Lung (tissue), 11 donors: ENCODE measurements at regions not wholly inside any gene's neighbourhood (a gene's known extent, or its start where the extent isn't known, plus 50 kb on each side); places are given as distances from the start of the nearest gene placed in this dataset.
"Not testable (repeated sequence)": the region's sequence is repeated elsewhere in the genome, so short reads cannot be mapped to it uniquely, and the experiment has no call there.

Experiments used
- ATAC-seq: fragments of 200-7000 bp; cut with Tn5 transposase; one replicate; pipeline ENCODE4 v1.9.1; 2020; ENCODE audit warnings: moderate number of reproducible peaks; ENCODE audit not compliant: insufficient read depth, low FRiP score
- DNase-seq, 3 donors: peaks; one replicate each; pipeline ENCODE4 v3.0.0-alpha.2; 2013 to 2017
- H3K27ac ChIP-seq, 2 donors: one replicate each; pipeline ENCODE4 v1.5.1; 2013; ENCODE audit warnings: mild to moderate bottlenecking in 2 of 2, moderate library complexity in 2 of 2, control low read depth in 1 of 2, inconsistent platforms in 1 of 2, low read depth in 1 of 2, low read length in 1 of 2
- H3K27me3 ChIP-seq, 3 donors: one replicate each; pipeline ENCODE4 v1.5.1; 2013; ENCODE audit warnings: low read length in 2 of 3; ENCODE audit not compliant: control insufficient read depth in 3 of 3, insufficient read depth in 3 of 3
- H3K36me3 ChIP-seq, 4 donors: one replicate each; pipeline ENCODE4 v1.5.1; 2013; ENCODE audit warnings: low read length in 4 of 4, mild to moderate bottlenecking in 1 of 4, moderate library complexity in 1 of 4; ENCODE audit not compliant: control insufficient read depth in 4 of 4, insufficient read depth in 4 of 4
- H3K4me1 ChIP-seq, 5 donors: one replicate each; pipeline ENCODE4 v1.5.1; 2013; ENCODE audit warnings: low read length in 5 of 5, mild to moderate bottlenecking in 2 of 5, moderate library complexity in 1 of 5; ENCODE audit not compliant: control insufficient read depth in 5 of 5, insufficient read depth in 5 of 5
- H3K4me3 ChIP-seq: one replicate; pipeline ENCODE4 v1.5.1; 2013; ENCODE audit warnings: mild to moderate bottlenecking, control low read depth, moderate library complexity
- H3K9ac ChIP-seq, 2 donors: one replicate each; pipeline ENCODE4 v1.5.1; 2013; ENCODE audit warnings: low read length in 2 of 2, control low read depth in 1 of 2; ENCODE audit not compliant: insufficient read depth in 1 of 2
- H3K9me3 ChIP-seq, 4 donors: one replicate each; pipeline ENCODE4 v1.5.1; 2013; ENCODE audit warnings: low read length in 3 of 4, mild to moderate bottlenecking in 1 of 4, moderate library complexity in 1 of 4; ENCODE audit not compliant: control insufficient read depth in 4 of 4, insufficient read depth in 3 of 4
- CTCF ChIP-seq: IDR thresholded peaks from 2 replicates; pipeline ENCODE4 v1.5.1; 2012; ENCODE audit warnings: mild to moderate bottlenecking; ENCODE audit errors: control extremely low read depth, extremely low read depth
- WGBS, 2 donors: extraction: QIAGEN DNeasy Blood & Tissue Kit; methylation state at CpG; one replicate each; pipeline ENCODE4 v1.1.7; 2013; 5-methylcytosine and 5-hydroxymethylcytosine counted together
- donor health status: control.
- donor health status: control.
- donor health status: Bipolar disorder and iron deficiency.
- donor health status: healthy.
- donor health status: DM: yes; HTN: yes; CAD: no.

- Histone ChIP-seq H3K4me3 (no peak overlapping the region), H3K9ac (no peak overlapping the region), H3K27ac (no peak overlapping the region), H3K36me3 (no peaks in the 10 kb centered on the region), H3K4me1 (no peaks in the 10 kb centered on the region), H3K27me3 (no peaks in the 10 kb centered on the region), H3K9me3 (peaks cover 0 to 2% (median 0%) of the 10 kb centered on the region in 4 donors)
- ATAC-seq (peak; percentile 37), DNase-seq (no peak)
- WGBS, 2 donors = 56 to 69% methylated on average over 2 of the region's 2 CpGs
- no peak for TF ChIP-seq CTCF
These were observed 203.1 kb upstream of the ARRDC3 start for GRCh38 chr5:91586232-91586631.

- Histone ChIP-seq H3K36me3 (no peaks in the 10 kb centered on the region), H3K4me1 (no peaks in the 10 kb centered on the region), H3K27ac (no peak overlapping the region), H3K4me3 (no peak overlapping the region), H3K9me3 (no peaks in the 10 kb centered on the region), H3K9ac (no peak overlapping the region), H3K27me3 (no peaks in the 10 kb centered on the region)
- ATAC-seq = no peak
- no peak for DNase-seq
- TF ChIP-seq CTCF = no peak
- WGBS, 2 donors = 86 to 92% methylated on average over 2 of the region's 2 CpGs
These were observed 201.2 kb upstream of the ARRDC3 start for GRCh38 chr5:91584352-91584751.

GRCh38 chr5:91566012-91566411 is 182.9 kb upstream of the ARRDC3 start:
- H3K9ac ChIP-seq, H3K27ac ChIP-seq, ATAC-seq, H3K4me3 ChIP-seq, H3K27me3 ChIP-seq, DNase-seq, H3K36me3 ChIP-seq, H3K4me1 ChIP-seq: not testable (repeated sequence)
- WGBS, 2 donors = 91 to 96% methylated on average over 2 of the region's 2 CpGs
- peaks cover 0 to 12% (median 4%) of the 10 kb centered on the region in 4 donors for H3K9me3 ChIP-seq

- no peak for TF ChIP-seq CTCF
- Histone ChIP-seq H3K27me3 (no peaks in the 10 kb centered on the region), H3K9me3 (peaks cover 0 to 12% (median 4%) of the 10 kb centered on the region in 4 donors), H3K27ac (no peak overlapping the region), H3K4me1 (no peaks in the 10 kb centered on the region), H3K36me3 (no peaks in the 10 kb centered on the region), H3K4me3 (no peak overlapping the region), H3K9ac (no peak overlapping the region)
- DNase-seq (no peak), ATAC-seq (no peak)
- WGBS, 2 donors = 74 to 94% methylated on average over 3 of the region's 3 CpGs
These were observed 179.8 kb upstream of the ARRDC3 start for GRCh38 chr5:91562922-91563321.
